GM12878 (cell line): ENCODE measurements at regions not wholly inside any gene's neighbourhood (a gene's known extent, or its start where the extent isn't known, plus 50 kb on each side); places are given as distances from the start of the nearest gene placed in this dataset.

ENCODE experiments used
- ATAC-seq: fragments of 200-7000 bp; cut with Tn5 transposase; 3 replicates; pipeline ENCODE4 v1.9.1; 2020; ENCODE audit warnings: mild to moderate bottlenecking, moderate library complexity
- BruUV-seq: library from RNA; stranded (reverse); fragments of 400-500 nt; replicated peaks from 2 replicates; lab custom pipeline; 2021; lab: Mats Ljungman, UMichigan
- CTCF ChIA-PET: fragments of 300-600 bp; sonication (Branson Sonifier 250); formaldehyde crosslinking; extraction: SDS; loops from one replicate; lab custom pipeline; 2021; ENCODE audit warnings: inconsistent platforms; lab: Yijun Ruan, JAX
- POLR2A ChIA-PET: fragments of 350-600 bp; formaldehyde crosslinking; extraction: SDS; loops from one replicate; lab custom pipeline; 2021; ENCODE audit warnings: inconsistent platforms; lab: Charles Lee
- RAD21 ChIA-PET: fragments of 300-600 bp; sonication (Branson Sonifier 250); formaldehyde crosslinking; loops from one replicate; lab custom pipeline; 2023; ENCODE audit warnings: antibody characterized with exemption; ENCODE audit not compliant: unreplicated experiment; lab: Charles Lee
- SMC1A ChIA-PET: fragments of 300-600 bp; sonication (Branson Sonifier 250); formaldehyde crosslinking; loops from one replicate; lab custom pipeline; 2023; ENCODE audit not compliant: unreplicated experiment, uncharacterized antibody; lab: Charles Lee
- DNase-seq: peaks from one replicate; pipeline ENCODE4 v3.0.0-alpha.2; 2011; ENCODE audit warnings: low read depth, low spot score
- FAIRE-seq: peaks from 3 replicates; lab custom pipeline; 2011; peaks lifted over from hg19 to GRCh38; lab: Jason Lieb, UNC
- H2AFZ ChIP-seq: 2 replicates; pipeline ENCODE4 v1.6.0; 2011; ENCODE audit warnings: low read depth, low read length, control low read depth; ENCODE audit not compliant: control insufficient read depth
- H3K27ac ChIP-seq: 2 replicates; pipeline ENCODE4 v1.5.1; 2011; ENCODE audit warnings: control low read depth; ENCODE audit not compliant: control insufficient read depth, insufficient read depth
- H3K27me3 ChIP-seq, 2 experiments: replicated peaks in 1 of 2; 2 replicates each; pipeline versions ENCODE4 v1.6.0 to v1.6.1; 2011; ENCODE audit warnings: low read length in 1 of 2; ENCODE audit not compliant: control insufficient read depth in 2 of 2, insufficient read depth in 2 of 2
- H3K36me3 ChIP-seq, 2 experiments: 2 replicates each; pipeline ENCODE4 v1.5.1; 2011; ENCODE audit warnings: low read length in 1 of 2; ENCODE audit not compliant: control insufficient read depth in 2 of 2, insufficient read depth in 2 of 2
- H3K4me1 ChIP-seq: 2 replicates; pipeline ENCODE4 v1.6.1; 2011; ENCODE audit warnings: mild to moderate bottlenecking, low read length, moderate library complexity, mixed read lengths; ENCODE audit not compliant: control insufficient read depth, insufficient read depth
- H3K4me2 ChIP-seq: 2 replicates; pipeline ENCODE4 v1.6.0; 2011; ENCODE audit warnings: control low read depth; ENCODE audit not compliant: control insufficient read depth, insufficient read depth
- H3K4me3 ChIP-seq: fragments of 200-600 bp; sonication (generic); 2 replicates; pipeline ENCODE4 v1.5.1; 2016
- H3K79me2 ChIP-seq: 2 replicates; pipeline ENCODE4 v1.6.0; 2011; ENCODE audit warnings: low read length; ENCODE audit not compliant: control insufficient read depth, insufficient read depth
- H3K9ac ChIP-seq: 2 replicates; pipeline ENCODE4 v1.8.0; 2011; ENCODE audit warnings: low read length, control low read depth, mixed read lengths; ENCODE audit not compliant: control insufficient read depth, insufficient read depth
- H3K9me3 ChIP-seq: replicated peaks from 3 replicates; pipeline ENCODE4 v1.5.1; 2011; ENCODE audit warnings: mild to moderate bottlenecking, low read length; ENCODE audit not compliant: control insufficient read depth, insufficient read depth
- H4K20me1 ChIP-seq: 2 replicates; pipeline ENCODE4 v1.6.0; 2011; ENCODE audit not compliant: control insufficient read depth, insufficient read depth
- NBN ChIP-seq: fragments of 450-650 bp; IDR thresholded peaks from 2 replicates; pipeline ENCODE4 v1.6.1; 2016
- ZBTB40 ChIP-seq: fragments of 450-650 bp; IDR thresholded peaks from 2 replicates; pipeline ENCODE4 v1.6.1; 2016; ENCODE audit warnings: mild to moderate bottlenecking, moderate library complexity, borderline replicate concordance
- WGBS: methylation state at CpG from one replicate; pipeline ENCODE4 v1.1.6; 2016; ENCODE audit warnings: low lambda C conversion rate; ENCODE audit not compliant: insufficient replicate concordance, insufficient coverage; ENCODE audit errors: missing lambda C conversion rate; 5-methylcytosine and 5-hydroxymethylcytosine counted together
- in situ Hi-C: fragments of 300-500 bp; cut with MboI; formaldehyde crosslinking; loops from 9 replicates; pipeline ENCODE4 v1.14.3; 2018; ENCODE audit warnings: mixed read lengths
- intact Hi-C: fragments of 100-400 bp; cut with micrococcal nuclease; formaldehyde crosslinking; loops from one replicate; pipeline ENCODE4 v1.14.2; 2022; ENCODE audit not compliant: unreplicated experiment

GRCh38 chr14:105888784-105889665 is 362.6 kb downstream of the TMEM121 start:
- in situ Hi-C loops: no loop called here
- BruUV-seq: no TSS peak
- no peak for ATAC-seq

More at GRCh38 chr14:105888784-105889665, 362.6 kb downstream of the TMEM121 start:
- WGBS: 46% methylated on average over 9 of the region's 20 CpGs
- ChIA-PET SMC1A (no interaction called here), CTCF (no interaction called here), RAD21 (no interaction called here), POLR2A (no interaction called here)
- H3K36me3 ChIP-seq: no peaks in the 10 kb centered on the region
- no peaks in the 10 kb centered on the region for H4K20me1 ChIP-seq
- DNase-seq (no peak), FAIRE-seq (no peak)
- no peak overlapping the region for H3K4me3 ChIP-seq
- no peak for TF ChIP-seq NBN
- no peak for TF ChIP-seq ZBTB40
- no peaks in the 10 kb centered on the region for H3K27me3 ChIP-seq
- H3K9me3 ChIP-seq: no peaks in the 10 kb centered on the region
- no peaks in the 10 kb centered on the region for H3K4me1 ChIP-seq
- H2AFZ ChIP-seq: no peak overlapping the region
- no peak overlapping the region for H3K9ac ChIP-seq
- intact Hi-C loops: no loop called here
- H3K4me2 ChIP-seq: no peak overlapping the region
- no peak overlapping the region for H3K27ac ChIP-seq
- H3K79me2 ChIP-seq: no peaks in the 10 kb centered on the region
